Liver (tissue), 7 donors: ENCODE measurements at regions not wholly inside any gene's neighbourhood (a gene's known extent, or its start where the extent isn't known, plus 50 kb on each side); places are given as distances from the start of the nearest gene placed in this dataset.

Experiments used
- DNase-seq: peaks from one replicate; pipeline ENCODE4 v3.0.0-alpha.2; 2017; ENCODE audit warnings: low spot score
- H3K27ac ChIP-seq, 2 donors: one replicate each; pipeline ENCODE4 v1.7.0; 2013; ENCODE audit warnings: inconsistent platforms in 2 of 2, low read length in 2 of 2, control low read depth in 1 of 2, low read depth in 1 of 2, mild to moderate bottlenecking in 1 of 2
- H3K27me3 ChIP-seq, 4 donors: one replicate each; pipeline versions ENCODE4 v1.6.1 to v1.7.0; 2013; ENCODE audit warnings: low read length in 3 of 4, inconsistent platforms in 1 of 4, mild to moderate bottlenecking in 1 of 4, moderate library complexity in 1 of 4; ENCODE audit not compliant: control insufficient read depth in 4 of 4, insufficient read depth in 4 of 4
- H3K36me3 ChIP-seq, 4 donors: one replicate each; pipeline versions ENCODE4 v1.6.1 to v1.7.0; 2013; ENCODE audit warnings: low read length in 3 of 4, mild to moderate bottlenecking in 3 of 4, low read depth in 1 of 4, moderate library complexity in 1 of 4; ENCODE audit not compliant: control insufficient read depth in 4 of 4, insufficient read depth in 3 of 4
- H3K4me1 ChIP-seq, 4 donors: one replicate each; pipeline versions ENCODE4 v1.6.1 to v1.7.0; 2013; ENCODE audit warnings: low read length in 3 of 4, mild to moderate bottlenecking in 3 of 4, moderate library complexity in 1 of 4; ENCODE audit not compliant: control insufficient read depth in 4 of 4, insufficient read depth in 4 of 4
- H3K4me3 ChIP-seq, 3 donors: one replicate each; pipeline versions ENCODE4 v1.6.1 to v1.7.0; 2013; ENCODE audit warnings: low read length in 3 of 3, control low read depth in 1 of 3, low read depth in 1 of 3, mild to moderate bottlenecking in 1 of 3
- H3K9ac ChIP-seq, 2 donors: one replicate each; pipeline ENCODE4 v1.7.0; 2013; ENCODE audit warnings: low read length in 2 of 2, mild to moderate bottlenecking in 2 of 2, moderate library complexity in 2 of 2, control low read depth in 1 of 2, low read depth in 1 of 2
- H3K9me3 ChIP-seq, 4 donors: one replicate each; pipeline versions ENCODE4 v1.6.1 to v1.7.0; 2013; ENCODE audit warnings: low read length in 3 of 4; ENCODE audit not compliant: control insufficient read depth in 4 of 4
- EGR1 ChIP-seq, 2 donors: IDR thresholded peaks; 2 replicates each; pipeline ENCODE4 v1.6.1; 2016 to 2018; ENCODE audit warnings: antibody characterized with exemption in 2 of 2, low read depth in 2 of 2
- FOXA1 ChIP-seq: IDR thresholded peaks from 2 replicates; pipeline ENCODE4 v1.6.1; 2016; ENCODE audit warnings: antibody characterized with exemption
- GABPA ChIP-seq, 2 donors: IDR thresholded peaks in 1 of 2; conservative IDR thresholded peaks in 1 of 2; 2 replicates each; pipeline ENCODE4 v1.6.1; 2016; ENCODE audit warnings: antibody characterized with exemption in 2 of 2, mild to moderate bottlenecking in 1 of 2, moderate library complexity in 1 of 2
- HNF4A ChIP-seq, 2 donors: conservative IDR thresholded peaks; 2 replicates each; pipeline ENCODE4 v1.6.1; 2016; ENCODE audit warnings: antibody characterized with exemption in 2 of 2, mild to moderate bottlenecking in 2 of 2
- HNF4G ChIP-seq: IDR thresholded peaks from 2 replicates; pipeline ENCODE4 v1.6.1; 2016; ENCODE audit warnings: antibody characterized with exemption
- JUND ChIP-seq, 2 donors: IDR thresholded peaks; 2 replicates each; pipeline ENCODE4 v1.6.1; 2016; ENCODE audit warnings: antibody characterized with exemption in 2 of 2
- RAD21 ChIP-seq, 2 donors: IDR thresholded peaks; 2 replicates each; pipeline ENCODE4 v1.6.1; 2016; ENCODE audit warnings: antibody characterized with exemption in 2 of 2, mild to moderate bottlenecking in 2 of 2
- RXRA ChIP-seq, 2 donors: IDR thresholded peaks; 2 replicates each; pipeline ENCODE4 v1.6.1; 2017 to 2018; ENCODE audit warnings: antibody characterized with exemption in 2 of 2, mild to moderate bottlenecking in 1 of 2
- SP1 ChIP-seq: IDR thresholded peaks from 2 replicates; pipeline ENCODE4 v1.6.1; 2018; ENCODE audit warnings: antibody characterized with exemption, mild to moderate bottlenecking
- YY1 ChIP-seq: IDR thresholded peaks from 2 replicates; pipeline ENCODE4 v1.6.1; 2016; ENCODE audit warnings: antibody characterized with exemption, mild to moderate bottlenecking
- WGBS: extraction: QIAGEN DNeasy Blood & Tissue Kit; methylation state at CpG from one replicate; pipeline ENCODE4 v1.1.7; 2013; 5-methylcytosine and 5-hydroxymethylcytosine counted together
- TF ChIP-seq, protein P1 (sequence below): IDR thresholded peaks from 2 replicates; pipeline ENCODE4 v1.6.1; 2016; ENCODE audit warnings: antibody characterized with exemption, mild to moderate bottlenecking
- TF ChIP-seq, protein P2 (sequence below): IDR thresholded peaks from 2 replicates; pipeline ENCODE4 v1.6.1; 2016; ENCODE audit warnings: antibody characterized with exemption
- TF ChIP-seq, protein P3 (sequence below): IDR thresholded peaks from 2 replicates; pipeline ENCODE4 v1.6.1; 2016; ENCODE audit warnings: antibody characterized with exemption
- donor health status: healthy.
- donor health status: healthy.
- donor health status: healthy.
- donor health status: healthy.

DNA sequence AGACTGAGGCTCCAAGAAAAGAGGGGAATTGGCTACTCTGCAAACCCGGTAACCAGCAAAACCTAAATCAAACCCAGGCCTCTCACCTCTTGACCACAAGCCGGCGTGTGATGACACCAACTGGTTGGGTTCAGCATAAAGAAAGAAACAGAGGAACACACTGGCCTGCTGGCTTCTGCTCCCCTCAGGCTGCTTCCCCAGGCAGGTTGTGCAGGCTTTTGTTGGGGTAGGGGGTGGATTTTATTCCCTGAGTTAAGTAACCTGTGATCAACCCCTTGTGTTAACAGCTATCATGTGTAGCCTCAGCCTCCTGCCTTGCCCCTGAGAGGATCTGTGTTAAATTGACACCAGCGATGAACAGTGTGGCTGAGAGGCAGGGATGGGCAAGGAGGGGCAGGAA lies 111.6 kb upstream of the ZBTB40 start:
- DNase-seq = no peak
- Histone ChIP-seq H3K36me3 (no peaks in the 10 kb centered on the region), H3K9me3 (no peaks in the 10 kb centered on the region), H3K27ac (no peak overlapping the region), H3K27me3 (no peaks in the 10 kb centered on the region), H3K9ac (no peak overlapping the region), H3K4me3 (no peak overlapping the region), H3K4me1 (peaks cover 7 to 32% (median 16%) of the 10 kb centered on the region in 4 donors)
- 90% methylated on average over 4 of the region's 4 CpGs for WGBS
- TF ChIP-seq EGR1 (IDR thresholded peaks at IDR 0.05; ENCODE audit: low read depth in 2 of 2) (no peak), RAD21 (IDR thresholded peaks at IDR 0.05) (peak in 1 of 2 donors; percentile 18)

DNA sequence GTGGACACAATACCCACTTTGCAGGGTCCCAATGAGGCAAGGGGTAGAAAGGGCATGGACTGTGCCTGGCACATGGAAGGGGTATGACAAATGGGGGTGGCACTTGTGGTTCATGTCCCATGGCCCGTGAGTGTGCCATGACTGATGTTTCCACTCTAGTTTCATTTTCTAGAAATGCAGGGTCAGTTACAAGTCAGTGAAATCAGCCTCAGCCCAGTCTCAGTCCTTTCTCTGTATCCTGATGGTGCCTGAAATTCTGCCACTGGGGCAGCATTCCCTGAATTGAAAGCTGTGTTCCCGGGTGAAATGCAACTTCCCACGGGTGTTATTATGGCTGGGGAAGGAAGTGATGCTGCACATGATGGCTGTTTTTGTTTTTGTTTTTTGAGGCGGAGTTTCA lies 110.8 kb upstream of the ZBTB40 start:
- no peaks in the 10 kb centered on the region for H3K27me3 ChIP-seq
- TF ChIP-seq HNF4G = no peak
- no peak for TF ChIP-seq YY1
- no peak for TF ChIP-seq SP1
- no peak for TF ChIP-seq JUND (IDR thresholded peaks at IDR 0.05)
- no peak overlapping the region for H3K4me3 ChIP-seq
- H3K36me3 ChIP-seq = no peaks in the 10 kb centered on the region
- no peaks in the 10 kb centered on the region for H3K9me3 ChIP-seq
- 66% methylated on average over 4 of the region's 4 CpGs for WGBS
- DNase-seq = no peak
- no peak overlapping the region for H3K9ac ChIP-seq
- no peak overlapping the region for H3K27ac ChIP-seq
- peaks cover 7 to 32% (median 16%) of the 10 kb centered on the region in 4 donors for H3K4me1 ChIP-seq

DNA sequence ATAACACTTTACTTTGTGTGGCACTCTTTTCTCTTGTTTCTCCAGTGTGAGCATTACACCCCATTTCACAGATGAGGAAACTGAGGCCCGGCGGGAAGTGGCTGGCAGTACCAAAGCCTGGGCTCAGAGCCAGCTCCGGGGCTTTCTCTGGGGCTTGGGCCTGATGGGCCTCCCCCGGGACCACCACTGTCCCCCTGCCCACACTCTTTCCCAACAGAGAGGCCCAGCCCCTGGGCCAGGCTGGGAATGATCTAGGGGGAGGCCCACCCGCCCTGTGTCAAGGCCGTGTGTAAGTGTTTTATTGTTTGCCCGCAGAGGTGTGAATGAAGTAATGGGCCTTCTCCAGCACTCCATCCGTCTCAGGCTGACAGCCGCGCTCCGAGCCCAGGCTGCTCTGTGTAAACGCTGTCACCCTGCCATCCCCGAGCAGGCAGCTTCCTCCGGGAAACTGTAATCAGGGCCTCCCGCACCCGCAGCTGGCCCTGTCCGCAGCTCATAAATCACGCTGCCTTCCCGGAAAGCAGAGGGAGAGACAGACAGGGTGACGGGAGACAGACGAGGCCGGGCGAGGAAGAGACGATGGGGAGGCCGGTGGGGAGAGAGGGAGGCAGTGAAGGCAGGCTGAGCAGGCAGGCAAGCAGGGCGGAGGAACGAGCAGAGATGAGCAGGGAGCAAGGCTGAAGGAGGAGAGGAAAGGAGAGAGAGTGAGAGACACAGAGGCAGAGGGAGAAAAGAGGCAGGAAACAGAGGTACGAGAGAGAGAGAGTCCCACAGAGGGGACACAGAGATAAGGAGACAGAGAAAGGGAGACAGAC lies 109.7 kb upstream of the ZBTB40 start:
- H3K9ac ChIP-seq = no peak overlapping the region
- WGBS = 28% methylated on average over 28 of the region's 28 CpGs
- no peaks in the 10 kb centered on the region for H3K27me3 ChIP-seq
- no peak overlapping the region for H3K27ac ChIP-seq
- TF ChIP-seq, protein P1, sequence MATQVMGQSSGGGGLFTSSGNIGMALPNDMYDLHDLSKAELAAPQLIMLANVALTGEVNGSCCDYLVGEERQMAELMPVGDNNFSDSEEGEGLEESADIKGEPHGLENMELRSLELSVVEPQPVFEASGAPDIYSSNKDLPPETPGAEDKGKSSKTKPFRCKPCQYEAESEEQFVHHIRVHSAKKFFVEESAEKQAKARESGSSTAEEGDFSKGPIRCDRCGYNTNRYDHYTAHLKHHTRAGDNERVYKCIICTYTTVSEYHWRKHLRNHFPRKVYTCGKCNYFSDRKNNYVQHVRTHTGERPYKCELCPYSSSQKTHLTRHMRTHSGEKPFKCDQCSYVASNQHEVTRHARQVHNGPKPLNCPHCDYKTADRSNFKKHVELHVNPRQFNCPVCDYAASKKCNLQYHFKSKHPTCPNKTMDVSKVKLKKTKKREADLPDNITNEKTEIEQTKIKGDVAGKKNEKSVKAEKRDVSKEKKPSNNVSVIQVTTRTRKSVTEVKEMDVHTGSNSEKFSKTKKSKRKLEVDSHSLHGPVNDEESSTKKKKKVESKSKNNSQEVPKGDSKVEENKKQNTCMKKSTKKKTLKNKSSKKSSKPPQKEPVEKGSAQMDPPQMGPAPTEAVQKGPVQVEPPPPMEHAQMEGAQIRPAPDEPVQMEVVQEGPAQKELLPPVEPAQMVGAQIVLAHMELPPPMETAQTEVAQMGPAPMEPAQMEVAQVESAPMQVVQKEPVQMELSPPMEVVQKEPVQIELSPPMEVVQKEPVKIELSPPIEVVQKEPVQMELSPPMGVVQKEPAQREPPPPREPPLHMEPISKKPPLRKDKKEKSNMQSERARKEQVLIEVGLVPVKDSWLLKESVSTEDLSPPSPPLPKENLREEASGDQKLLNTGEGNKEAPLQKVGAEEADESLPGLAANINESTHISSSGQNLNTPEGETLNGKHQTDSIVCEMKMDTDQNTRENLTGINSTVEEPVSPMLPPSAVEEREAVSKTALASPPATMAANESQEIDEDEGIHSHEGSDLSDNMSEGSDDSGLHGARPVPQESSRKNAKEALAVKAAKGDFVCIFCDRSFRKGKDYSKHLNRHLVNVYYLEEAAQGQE = no peak
- TF ChIP-seq, protein P2, sequence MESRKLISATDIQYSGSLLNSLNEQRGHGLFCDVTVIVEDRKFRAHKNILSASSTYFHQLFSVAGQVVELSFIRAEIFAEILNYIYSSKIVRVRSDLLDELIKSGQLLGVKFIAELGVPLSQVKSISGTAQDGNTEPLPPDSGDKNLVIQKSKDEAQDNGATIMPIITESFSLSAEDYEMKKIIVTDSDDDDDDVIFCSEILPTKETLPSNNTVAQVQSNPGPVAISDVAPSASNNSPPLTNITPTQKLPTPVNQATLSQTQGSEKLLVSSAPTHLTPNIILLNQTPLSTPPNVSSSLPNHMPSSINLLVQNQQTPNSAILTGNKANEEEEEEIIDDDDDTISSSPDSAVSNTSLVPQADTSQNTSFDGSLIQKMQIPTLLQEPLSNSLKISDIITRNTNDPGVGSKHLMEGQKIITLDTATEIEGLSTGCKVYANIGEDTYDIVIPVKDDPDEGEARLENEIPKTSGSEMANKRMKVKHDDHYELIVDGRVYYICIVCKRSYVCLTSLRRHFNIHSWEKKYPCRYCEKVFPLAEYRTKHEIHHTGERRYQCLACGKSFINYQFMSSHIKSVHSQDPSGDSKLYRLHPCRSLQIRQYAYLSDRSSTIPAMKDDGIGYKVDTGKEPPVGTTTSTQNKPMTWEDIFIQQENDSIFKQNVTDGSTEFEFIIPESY = no peak
- no peak for TF ChIP-seq YY1
- TF ChIP-seq FOXA1 = no peak
- no peak for TF ChIP-seq SP1
- TF ChIP-seq HNF4A (conservative IDR thresholded peaks at IDR 0.05) = no peak
- TF ChIP-seq GABPA (IDR thresholded peaks at IDR 0.05 in 1 of 2, conservative IDR thresholded peaks at IDR 0.05 in 1 of 2) = no peak
- no peak for TF ChIP-seq RXRA (IDR thresholded peaks at IDR 0.05)
- TF ChIP-seq, protein P3, sequence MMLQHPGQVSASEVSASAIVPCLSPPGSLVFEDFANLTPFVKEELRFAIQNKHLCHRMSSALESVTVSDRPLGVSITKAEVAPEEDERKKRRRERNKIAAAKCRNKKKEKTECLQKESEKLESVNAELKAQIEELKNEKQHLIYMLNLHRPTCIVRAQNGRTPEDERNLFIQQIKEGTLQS = no peak
- H3K4me1 ChIP-seq = peaks cover 7 to 32% (median 16%) of the 10 kb centered on the region in 4 donors
- no peak overlapping the region for H3K4me3 ChIP-seq
- no peaks in the 10 kb centered on the region for H3K36me3 ChIP-seq
- no peaks in the 10 kb centered on the region for H3K9me3 ChIP-seq
- DNase-seq = no peak
